GM18511 (cell line): ENCODE measurements at regions not wholly inside any gene's neighbourhood (a gene's known extent, or its start where the extent isn't known, plus 50 kb on each side); places are given as distances from the start of the nearest gene placed in this dataset.
A peak's percentile ranks its signal among the peaks of the same experiment; 100 is the strongest.
"Not testable (repeated sequence)": the region's sequence is repeated elsewhere in the genome, so short reads cannot be mapped to it uniquely, and the experiment has no call there.

Experiments used
- ATAC-seq: cut with Tn5 transposase; IDR thresholded peaks from one replicate; pipeline ENCODE4 v1.9.1; 2021; ENCODE audit warnings: mild to moderate bottlenecking, moderate library complexity; ENCODE audit not compliant: unreplicated experiment

- ATAC-seq = no peak
These were observed 144.2 kb upstream of the RAPGEF2 start for GRCh38 chr4:158958489-158959270.

GRCh38 chr4:158962393-158962792 lies 140.5 kb upstream of the RAPGEF2 start:
- no peak for ATAC-seq

GRCh38 chr4:158963282-158963681 lies 139.6 kb upstream of the RAPGEF2 start:
- not testable (repeated sequence) for ATAC-seq

- peak; percentile 51 for ATAC-seq
These were observed 138.7 kb upstream of the RAPGEF2 start for GRCh38 chr4:158964114-158964727.

- ATAC-seq = no peak
These were observed 138.2 kb upstream of the RAPGEF2 start for GRCh38 chr4:158964728-158965124.

GRCh38 chr4:158965226-158965625 lies 137.7 kb upstream of the RAPGEF2 start:
- no peak for ATAC-seq

- ATAC-seq = no peak
These were observed 136.8 kb upstream of the RAPGEF2 start for GRCh38 chr4:158966091-158966490.

GRCh38 chr4:158968961-158969360 lies 133.9 kb upstream of the RAPGEF2 start:
- ATAC-seq = no peak

- no peak for ATAC-seq
These were observed 132.1 kb upstream of the RAPGEF2 start for GRCh38 chr4:158970812-158971211.

GRCh38 chr4:158974438-158974837 lies 128.4 kb upstream of the RAPGEF2 start:
- not testable (repeated sequence) for ATAC-seq

GRCh38 chr4:158980711-158981110 lies 122.2 kb upstream of the RAPGEF2 start:
- ATAC-seq = not testable (repeated sequence)

- no peak for ATAC-seq
These were observed 111.2 kb upstream of the RAPGEF2 start for GRCh38 chr4:158991534-158992155.

- ATAC-seq = no peak
These were observed 109.0 kb upstream of the RAPGEF2 start for GRCh38 chr4:158993891-158994290.

GRCh38 chr4:158995040-158995439 lies 107.8 kb upstream of the RAPGEF2 start:
- no peak for ATAC-seq

GRCh38 chr4:158995965-158996364 lies 106.9 kb upstream of the RAPGEF2 start:
- ATAC-seq = no peak

GRCh38 chr4:158996669-158997074 lies 106.2 kb upstream of the RAPGEF2 start:
- ATAC-seq = no peak

GRCh38 chr4:158997660-158998349 lies 105.1 kb upstream of the RAPGEF2 start:
- no peak for ATAC-seq

- no peak for ATAC-seq
These were observed 104.3 kb upstream of the RAPGEF2 start for GRCh38 chr4:158998624-158999023.

GRCh38 chr4:158999166-158999682 lies 103.7 kb upstream of the RAPGEF2 start:
- no peak for ATAC-seq

- no peak for ATAC-seq
These were observed 103.0 kb upstream of the RAPGEF2 start for GRCh38 chr4:158999849-159000248.

- no peak for ATAC-seq
These were observed 99.9 kb upstream of the RAPGEF2 start for GRCh38 chr4:159002950-159003349.
